ENCODE measurements at regions not wholly inside any gene's neighbourhood (a gene's known extent, or its start where the extent isn't known, plus 50 kb on each side); places are given as distances from the start of the nearest gene placed in this dataset.

- TF ChIP-seq CTCF (tag by site-specific recombination; IDR thresholded peaks at IDR 0.05) (no peak), ATF2 (tag by site-specific recombination; IDR thresholded peaks at IDR 0.05; ENCODE audit: low read depth) (no peak), ZFP69B (tag by site-specific recombination; IDR thresholded peaks at IDR 0.05) (no peak), ZNF549 (tag by site-specific recombination; IDR thresholded peaks at IDR 0.05) (no peak)
These were observed 53.3 kb upstream of the POGK start for GRCh38 chr1:166785987-166786386.
